Activated CD8-positive, alpha-beta memory T cell treated with anti-CD3 and anti-CD28 coated beads, Interleukin-2, amount 50 U/mL, for 1 hour (primary cell): ENCODE measurements at regions not wholly inside any gene's neighbourhood (a gene's known extent, or its start where the extent isn't known, plus 50 kb on each side); places are given as distances from the start of the nearest gene placed in this dataset.

ENCODE experiments used
- DNase-seq: peaks from one replicate; pipeline ENCODE4 v3.0.0-alpha.2; 2020; ENCODE audit errors: extremely low read depth

- no peak for DNase-seq
These were observed 113.7 kb upstream of the GYPC start for GRCh38 chr2:126542247-126542646.

GRCh38 chr2:126543081-126543480 lies 112.9 kb upstream of the GYPC start:
- DNase-seq: no peak

- no peak for DNase-seq
These were observed 97.9 kb upstream of the GYPC start for GRCh38 chr2:126558029-126558428.

- DNase-seq: no peak
These were observed 87.2 kb upstream of the GYPC start for GRCh38 chr2:126568734-126569133.

- DNase-seq: no peak
These were observed 84.6 kb upstream of the GYPC start for GRCh38 chr2:126571403-126571802.

GRCh38 chr2:126575631-126576030 lies 80.3 kb upstream of the GYPC start:
- DNase-seq: no peak

GRCh38 chr2:126579868-126580267 lies 76.1 kb upstream of the GYPC start:
- DNase-seq: no peak

- no peak for DNase-seq
These were observed 69.6 kb upstream of the GYPC start for GRCh38 chr2:126586317-126586716.

- DNase-seq: no peak
These were observed 56.9 kb upstream of the GYPC start for GRCh38 chr2:126599062-126599461.

GRCh38 chr2:126600742-126601141 lies 55.2 kb upstream of the GYPC start:
- no peak for DNase-seq

GRCh38 chr2:126602334-126602733 lies 53.6 kb upstream of the GYPC start:
- DNase-seq: no peak
